SK-N-MC (cell line): ENCODE measurements at regions not wholly inside any gene's neighbourhood (a gene's known extent, or its start where the extent isn't known, plus 50 kb on each side); places are given as distances from the start of the nearest gene placed in this dataset.
"Not testable (repeated sequence)": the region's sequence is repeated elsewhere in the genome, so short reads cannot be mapped to it uniquely, and the experiment has no call there.

Source experiments
- DNase-seq: peaks from one replicate; pipeline ENCODE4 v3.0.0-alpha.2; 2011; ENCODE audit warnings: low read depth, low spot score
- H3K27ac ChIP-seq: fragments of 200-600 bp; sonication (generic); 2 replicates; pipeline ENCODE4 v1.5.1; 2016; ENCODE audit warnings: mixed run types
- H3K36me3 ChIP-seq: fragments of 200-600 bp; sonication (generic); 2 replicates; pipeline ENCODE4 v1.6.1; 2017; ENCODE audit warnings: antibody characterized with exemption, low read length, mixed read lengths; ENCODE audit not compliant: insufficient read depth
- H3K4me3 ChIP-seq: fragments of 200-600 bp; sonication (generic); 2 replicates; pipeline ENCODE4 v1.5.1; 2016
- H3K9ac ChIP-seq: fragments of 200-600 bp; sonication (generic); 2 replicates; pipeline ENCODE4 v1.8.0; 2017; ENCODE audit warnings: mixed run types, mixed read lengths; ENCODE audit not compliant: insufficient read length
- H3K9me3 ChIP-seq: fragments of 200-600 bp; sonication (generic); 2 replicates; pipeline ENCODE4 v1.6.1; 2017; ENCODE audit warnings: low read depth, mild to moderate bottlenecking, antibody characterized with exemption, low read length, moderate library complexity, mixed read lengths

DNA sequence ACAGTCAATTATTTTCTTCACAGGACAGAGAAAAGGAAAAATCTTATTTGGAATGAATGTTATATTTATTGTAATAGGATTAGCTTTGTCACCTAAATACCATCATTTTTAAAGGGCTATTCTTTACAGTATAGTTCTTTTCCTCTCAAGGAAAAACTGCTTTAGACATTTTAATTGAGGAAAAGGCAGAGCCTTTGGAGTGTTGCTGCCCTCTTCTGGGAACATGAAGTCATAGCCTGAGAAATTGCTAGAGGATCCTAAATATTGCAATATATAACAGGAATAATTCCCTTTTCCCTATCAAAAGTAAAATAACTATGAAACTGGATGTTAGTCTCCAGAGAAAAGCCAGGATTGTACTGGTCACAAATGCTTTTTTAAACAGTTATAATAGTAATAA, 81.8 kb upstream of the NOTCH2NLA start:
- not testable (repeated sequence) for H3K9ac ChIP-seq, H3K27ac ChIP-seq, H3K4me3 ChIP-seq, H3K9me3 ChIP-seq, H3K36me3 ChIP-seq, DNase-seq

DNA sequence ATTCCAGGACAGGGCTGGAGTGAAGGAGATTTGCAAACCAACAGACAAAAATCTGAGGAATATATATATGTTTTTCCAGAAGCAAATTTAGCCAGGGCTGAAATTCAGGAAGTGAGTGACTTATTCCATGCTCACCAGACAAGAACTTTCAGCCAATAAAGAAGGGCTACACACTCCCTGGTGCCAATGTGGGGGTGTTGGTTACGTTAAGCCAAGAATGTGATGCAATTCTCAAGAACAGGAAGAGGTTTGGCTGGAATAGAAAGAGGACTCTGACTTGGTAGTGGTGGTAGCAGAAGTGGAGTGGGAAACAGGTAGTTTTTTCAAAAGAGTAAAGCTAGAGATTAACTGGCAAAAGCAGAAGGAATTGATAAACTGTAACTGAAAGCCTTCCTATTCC, 80.6 kb upstream of the NOTCH2NLA start:
- not testable (repeated sequence) for H3K27ac ChIP-seq, H3K36me3 ChIP-seq, DNase-seq, H3K4me3 ChIP-seq, H3K9me3 ChIP-seq, H3K9ac ChIP-seq

DNA sequence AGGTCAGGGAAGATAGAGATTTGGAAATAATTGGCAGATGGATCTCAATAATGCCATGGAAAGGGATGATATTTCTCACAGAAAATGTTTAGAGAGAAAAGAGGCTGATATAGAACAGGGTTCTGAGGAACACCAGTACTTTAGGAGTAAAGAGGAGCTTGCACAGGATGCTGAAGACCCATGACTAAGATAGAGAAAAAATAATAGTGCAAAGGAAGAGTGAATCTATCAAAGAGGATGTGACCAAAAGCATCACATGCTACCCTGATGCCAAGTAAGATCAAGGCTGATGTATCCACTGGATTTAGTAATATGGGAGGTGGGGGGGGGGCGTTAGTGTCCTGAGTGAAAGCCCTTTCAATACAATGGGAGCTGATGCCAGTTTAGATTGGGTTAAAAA, 80.1 kb upstream of the NOTCH2NLA start:
- H3K36me3 ChIP-seq, H3K4me3 ChIP-seq, H3K9me3 ChIP-seq, H3K27ac ChIP-seq, H3K9ac ChIP-seq, DNase-seq: not testable (repeated sequence)

DNA sequence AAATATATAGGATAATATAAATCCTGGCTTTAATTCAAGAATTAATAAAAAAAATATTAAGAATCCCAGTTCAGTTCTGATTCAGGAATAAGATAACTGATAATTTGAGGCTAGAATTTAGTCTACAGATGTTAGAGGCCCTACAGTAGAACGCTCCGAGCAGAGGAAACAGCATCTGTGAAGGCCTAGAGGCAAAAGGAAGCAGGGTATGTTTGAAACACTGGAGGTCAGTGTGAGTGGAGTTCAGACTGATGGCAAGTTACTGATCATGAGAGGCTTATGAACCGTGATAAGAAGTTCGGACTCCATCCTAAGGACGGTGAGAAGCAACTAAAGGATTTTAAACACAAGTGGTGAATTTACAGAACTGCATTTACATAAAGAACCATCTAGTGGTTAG, 79.3 kb upstream of the NOTCH2NLA start:
- not testable (repeated sequence) for H3K9me3 ChIP-seq, H3K4me3 ChIP-seq, DNase-seq, H3K9ac ChIP-seq, H3K36me3 ChIP-seq, H3K27ac ChIP-seq

DNA sequence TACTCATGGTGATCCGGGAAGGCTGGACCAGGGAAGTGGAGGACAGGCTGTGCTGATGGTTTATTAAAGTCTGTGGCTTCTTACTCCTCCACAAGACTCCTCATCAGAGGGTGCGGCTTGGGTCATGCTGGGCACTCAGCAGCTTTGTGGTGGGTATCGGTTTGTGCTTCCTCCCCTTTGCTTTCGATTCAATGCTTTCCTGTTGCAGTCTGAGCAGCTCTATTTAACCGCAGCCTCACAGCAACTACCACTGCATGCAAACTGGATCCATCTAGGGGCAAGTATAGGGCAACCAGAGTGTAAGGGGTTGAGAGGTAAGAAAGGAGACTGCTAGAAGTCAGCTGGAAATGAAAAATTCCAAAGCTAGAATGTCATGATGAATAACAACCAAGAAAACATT, 78.8 kb upstream of the NOTCH2NLA start:
- H3K9ac ChIP-seq, H3K4me3 ChIP-seq, H3K9me3 ChIP-seq, H3K36me3 ChIP-seq, H3K27ac ChIP-seq, DNase-seq: not testable (repeated sequence)

DNA sequence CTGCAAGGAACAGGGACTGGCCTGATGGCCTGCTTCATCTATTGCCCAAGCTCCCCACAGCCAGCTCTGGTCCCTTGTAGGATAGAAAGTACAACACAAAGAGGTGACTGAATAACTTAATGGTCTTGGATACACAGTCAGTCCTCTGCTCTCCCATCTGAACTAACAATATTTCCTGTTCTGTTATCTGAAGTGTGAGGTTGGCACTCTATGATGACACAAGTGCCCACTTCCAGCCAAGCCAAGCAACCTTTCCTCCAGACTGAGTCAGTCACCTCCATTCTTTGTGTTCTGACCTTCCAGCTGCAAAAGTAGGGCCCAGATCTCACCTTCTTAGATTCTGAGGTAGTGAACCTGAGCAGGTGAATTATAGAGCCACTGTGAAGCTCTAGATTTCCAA, 77.8 kb upstream of the NOTCH2NLA start:
- not testable (repeated sequence) for H3K27ac ChIP-seq, H3K9ac ChIP-seq, DNase-seq, H3K9me3 ChIP-seq, H3K4me3 ChIP-seq, H3K36me3 ChIP-seq

DNA sequence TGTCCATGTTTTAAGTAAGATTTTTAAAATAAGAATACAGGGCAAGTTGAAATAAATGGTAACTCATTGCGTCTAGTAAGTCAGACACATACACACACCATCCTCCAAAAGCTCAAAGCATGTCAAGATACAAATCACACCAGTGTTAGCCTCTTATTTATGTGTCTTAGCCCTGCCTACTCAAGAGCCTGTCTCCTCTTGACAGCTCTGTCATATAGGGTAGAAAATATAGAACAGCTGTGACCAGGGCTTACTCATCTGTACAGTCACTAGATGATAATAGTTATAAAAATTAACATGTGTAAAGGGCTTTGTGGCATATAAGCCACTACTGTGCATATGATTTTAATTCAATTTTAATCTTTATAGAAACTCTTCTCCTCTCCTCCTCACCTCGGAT, 76.6 kb upstream of the NOTCH2NLA start:
- not testable (repeated sequence) for DNase-seq, H3K4me3 ChIP-seq, H3K9ac ChIP-seq, H3K9me3 ChIP-seq, H3K27ac ChIP-seq, H3K36me3 ChIP-seq

DNA sequence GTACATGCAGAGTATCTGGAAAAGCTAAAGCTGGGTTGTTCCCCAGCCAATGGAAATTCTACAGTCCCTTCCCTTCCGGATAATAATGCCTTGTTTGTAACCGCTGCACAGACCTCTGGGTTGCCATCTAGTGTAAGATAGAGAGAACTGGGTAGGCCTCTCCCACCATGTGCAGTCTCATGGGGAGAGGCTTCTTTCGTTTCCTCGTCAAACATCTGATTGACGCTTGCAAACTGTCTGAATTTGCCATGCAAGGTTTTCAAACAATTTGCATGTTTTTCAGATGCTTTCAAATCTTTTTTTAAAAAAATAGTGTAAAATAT, 69.7 kb upstream of the NOTCH2NLA start:
- H3K9ac ChIP-seq, H3K4me3 ChIP-seq, H3K27ac ChIP-seq, H3K9me3 ChIP-seq, H3K36me3 ChIP-seq, DNase-seq: not testable (repeated sequence)

DNA sequence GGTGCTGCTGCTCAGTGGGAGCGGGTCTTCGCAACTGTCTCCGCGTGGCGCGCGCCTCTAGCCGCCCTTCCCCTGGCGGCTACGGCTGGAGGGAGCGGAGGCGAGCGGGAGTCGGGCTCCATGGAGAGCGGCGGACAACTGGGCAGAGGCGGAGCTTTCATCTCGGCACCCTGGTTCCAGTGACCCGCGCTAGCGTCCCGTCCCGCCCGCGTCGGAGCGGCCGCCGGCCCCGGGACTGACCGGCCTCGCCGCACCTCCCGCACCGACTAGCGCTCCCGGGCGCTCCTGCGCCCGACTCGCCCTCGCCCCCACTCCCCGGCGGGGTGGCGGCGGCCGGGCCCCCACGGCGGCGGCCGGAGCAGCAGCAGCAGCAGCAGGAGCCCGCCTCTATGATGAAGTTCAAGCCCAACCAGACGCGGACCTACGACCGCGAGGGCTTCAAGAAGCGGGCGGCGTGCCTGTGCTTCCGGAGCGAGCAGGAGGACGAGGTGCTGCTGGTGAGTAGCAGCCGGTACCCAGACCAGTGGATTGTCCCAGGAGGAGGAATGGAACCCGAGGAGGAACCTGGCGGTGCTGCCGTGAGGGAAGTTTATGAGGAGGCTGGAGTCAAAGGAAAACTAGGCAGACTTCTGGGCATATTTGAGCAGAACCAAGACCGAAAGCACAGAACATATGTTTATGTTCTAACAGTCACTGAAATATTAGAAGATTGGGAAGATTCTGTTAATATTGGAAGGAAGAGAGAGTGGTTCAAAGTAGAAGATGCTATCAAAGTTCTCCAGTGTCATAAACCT, 69.2 kb upstream of the NOTCH2NLA start:
- H3K9me3 ChIP-seq, DNase-seq, H3K4me3 ChIP-seq, H3K9ac ChIP-seq, H3K27ac ChIP-seq, H3K36me3 ChIP-seq: not testable (repeated sequence)

DNA sequence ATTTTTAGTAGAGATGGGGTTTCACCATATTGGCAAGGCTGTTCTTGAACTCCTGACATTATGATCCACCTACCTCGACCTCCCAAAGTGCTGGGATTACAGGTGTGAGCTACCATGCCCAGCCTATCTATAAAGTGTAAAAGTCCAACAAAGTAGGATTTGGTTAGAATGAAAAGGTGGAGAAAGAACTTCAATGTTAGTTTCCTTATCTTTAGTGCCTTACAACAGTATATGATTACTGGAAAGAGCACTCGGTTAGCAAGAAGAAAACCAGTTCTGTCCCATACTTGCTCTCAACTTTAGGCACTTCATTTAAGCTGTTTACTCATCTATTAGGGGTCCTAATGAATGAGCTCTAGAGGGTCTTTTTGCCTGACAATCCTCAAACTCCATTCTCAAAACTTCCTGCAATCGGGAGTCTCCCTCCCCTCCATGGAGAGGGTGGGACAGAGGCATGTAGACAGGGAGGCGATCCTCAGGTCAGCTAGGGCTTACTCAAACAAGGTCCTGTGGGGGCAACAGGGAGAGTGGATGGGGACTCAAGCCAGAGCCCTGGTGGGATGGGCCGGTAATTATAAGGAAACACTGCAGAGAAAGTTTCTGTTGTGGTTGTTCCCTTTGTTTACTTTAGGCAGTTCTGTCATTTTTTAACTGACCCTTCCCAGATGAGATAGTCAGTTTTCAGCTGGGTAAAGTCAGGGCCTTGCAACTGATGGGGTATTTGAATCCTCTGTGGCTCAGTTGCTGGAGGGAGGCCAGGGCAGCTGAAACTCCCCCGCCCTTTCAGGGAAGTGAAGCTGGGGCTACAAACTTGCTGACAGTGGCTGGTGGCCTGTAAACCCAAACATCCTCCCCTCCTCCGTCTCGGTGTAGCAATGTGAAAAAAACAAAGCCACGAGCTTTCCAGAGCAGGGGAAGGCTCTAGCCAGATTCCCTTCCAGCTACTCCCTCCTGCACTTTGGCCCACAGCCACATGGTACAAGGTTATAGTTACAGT, 64.4 kb upstream of the NOTCH2NLA start:
- not testable (repeated sequence) for H3K27ac ChIP-seq, DNase-seq, H3K9ac ChIP-seq, H3K36me3 ChIP-seq, H3K4me3 ChIP-seq, H3K9me3 ChIP-seq

DNA sequence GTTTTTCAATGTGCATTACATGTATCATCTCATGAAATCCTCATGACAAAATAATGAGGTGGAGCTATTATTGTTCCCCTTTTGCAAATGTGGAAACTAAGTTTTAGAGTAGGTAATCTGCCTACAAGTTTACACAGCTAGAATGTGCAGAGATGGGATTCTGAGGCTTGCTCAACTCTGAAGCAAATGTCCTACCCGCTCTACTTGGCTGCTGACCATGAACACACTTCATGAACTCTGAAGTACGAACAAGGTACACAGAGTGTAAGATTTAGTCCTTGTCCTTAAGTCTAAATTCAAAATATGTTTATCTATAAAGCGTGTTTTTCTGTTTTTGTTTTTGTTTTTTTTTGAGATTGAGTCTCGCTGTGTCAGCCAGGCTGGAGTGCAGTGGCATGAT, 63.6 kb upstream of the NOTCH2NLA start:
- H3K36me3 ChIP-seq, H3K4me3 ChIP-seq, H3K27ac ChIP-seq, DNase-seq, H3K9ac ChIP-seq, H3K9me3 ChIP-seq: not testable (repeated sequence)

DNA sequence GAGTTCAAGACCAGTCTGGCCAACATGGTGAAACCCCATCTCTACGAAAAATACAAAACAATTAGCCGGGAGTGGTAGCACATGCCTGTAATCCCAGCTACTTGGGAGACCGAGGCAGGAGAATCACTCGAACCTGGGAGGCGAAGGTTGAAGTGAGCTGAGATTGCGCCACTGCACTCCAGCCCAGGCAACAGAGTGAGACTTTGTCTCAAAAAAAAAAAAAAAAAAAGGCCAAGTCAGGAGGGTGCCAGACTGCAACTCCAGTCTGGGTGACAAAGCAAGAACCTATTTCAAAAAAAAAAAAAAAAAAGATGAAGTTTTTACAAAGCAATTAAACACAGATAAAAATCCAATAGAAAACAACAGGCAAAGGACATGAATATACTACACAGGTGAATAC, 59.1 kb upstream of the NOTCH2NLA start:
- H3K4me3 ChIP-seq, DNase-seq, H3K36me3 ChIP-seq, H3K9me3 ChIP-seq, H3K9ac ChIP-seq, H3K27ac ChIP-seq: not testable (repeated sequence)

DNA sequence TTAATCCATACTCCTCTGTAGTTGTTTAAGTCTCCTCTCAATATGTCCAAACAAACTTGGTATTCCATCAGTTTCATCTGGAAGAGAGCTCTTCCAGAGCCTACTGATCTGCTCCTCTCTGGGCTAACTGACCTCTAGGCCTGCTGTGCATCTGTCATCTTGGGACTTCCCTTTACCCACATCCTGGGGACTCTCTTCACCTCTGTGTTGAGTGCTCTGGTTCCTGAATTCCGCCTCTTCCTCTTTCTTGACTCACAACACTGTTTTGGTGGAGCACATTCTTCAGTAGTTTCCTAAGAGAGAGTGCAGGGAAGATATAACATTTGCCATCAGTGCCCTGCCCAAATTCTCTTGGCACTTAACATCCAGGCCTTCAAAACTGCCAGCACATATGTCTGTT, 55.9 kb upstream of the NOTCH2NLA start:
- H3K4me3 ChIP-seq, H3K27ac ChIP-seq, H3K9me3 ChIP-seq, H3K36me3 ChIP-seq, H3K9ac ChIP-seq, DNase-seq: not testable (repeated sequence)

DNA sequence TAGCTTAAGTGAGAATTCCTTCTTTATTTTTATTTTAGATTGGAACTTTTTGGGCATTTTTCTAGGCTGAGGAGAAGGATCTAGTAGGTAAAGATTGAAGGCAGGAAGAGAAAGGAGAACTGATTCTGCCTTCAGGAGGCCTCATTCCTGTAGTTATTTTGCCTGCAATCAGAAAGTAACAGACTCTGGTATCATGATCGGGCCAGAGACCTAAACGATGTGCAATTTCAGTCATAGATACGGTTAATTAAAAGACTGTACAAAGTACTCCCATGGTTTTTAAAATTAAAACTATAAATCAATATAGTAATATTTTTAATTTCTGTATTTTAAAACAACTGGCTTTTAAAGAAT, 54.7 kb upstream of the NOTCH2NLA start:
- H3K27ac ChIP-seq, H3K9me3 ChIP-seq, H3K36me3 ChIP-seq, H3K9ac ChIP-seq, DNase-seq, H3K4me3 ChIP-seq: not testable (repeated sequence)
